SH-SY5Y (cell line): ENCODE measurements at regions not wholly inside any gene's neighbourhood (a gene's known extent, or its start where the extent isn't known, plus 50 kb on each side); places are given as distances from the start of the nearest gene placed in this dataset.

Experiments used
- GATA2 ChIP-seq: IDR thresholded peaks from 2 replicates; pipeline ENCODE4 v1.6.1; 2011; ENCODE audit warnings: mild to moderate bottlenecking, low read depth, low read length
- GATA3 ChIP-seq: IDR thresholded peaks from 2 replicates; pipeline ENCODE4 v1.6.1; 2011; ENCODE audit warnings: low read depth, mild to moderate bottlenecking, low read length, moderate library complexity

DNA sequence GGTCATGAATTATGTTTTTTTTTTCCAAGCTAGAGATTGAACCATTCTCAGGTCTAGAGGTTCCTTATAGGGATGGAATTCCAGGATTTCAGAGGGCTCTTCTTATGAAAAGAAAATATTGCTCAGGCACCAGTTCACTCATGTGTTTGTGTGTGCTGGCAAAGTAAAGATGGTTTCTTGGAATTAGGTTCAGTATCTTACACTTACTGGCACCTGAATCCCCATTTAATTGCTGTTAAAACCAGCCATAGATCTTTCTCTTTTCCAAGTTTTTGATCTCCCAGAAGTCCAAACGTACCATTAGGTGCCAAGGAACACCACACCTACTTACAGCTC lies 508.4 kb downstream of the CDH26 start:
- no peak for TF ChIP-seq GATA3

GRCh38 chr20:60467078-60467477 lies 508.9 kb downstream of the CDH26 start:
- TF ChIP-seq GATA3 (no peak), GATA2 (no peak)

GRCh38 chr20:60467771-60468170 lies 509.5 kb downstream of the CDH26 start:
- TF ChIP-seq GATA2 (no peak), GATA3 (no peak)

- no peak for TF ChIP-seq GATA3
- TF ChIP-seq GATA2: no peak
These were observed 511.6 kb downstream of the CDH26 start for GRCh38 chr20:60469829-60470228.

DNA sequence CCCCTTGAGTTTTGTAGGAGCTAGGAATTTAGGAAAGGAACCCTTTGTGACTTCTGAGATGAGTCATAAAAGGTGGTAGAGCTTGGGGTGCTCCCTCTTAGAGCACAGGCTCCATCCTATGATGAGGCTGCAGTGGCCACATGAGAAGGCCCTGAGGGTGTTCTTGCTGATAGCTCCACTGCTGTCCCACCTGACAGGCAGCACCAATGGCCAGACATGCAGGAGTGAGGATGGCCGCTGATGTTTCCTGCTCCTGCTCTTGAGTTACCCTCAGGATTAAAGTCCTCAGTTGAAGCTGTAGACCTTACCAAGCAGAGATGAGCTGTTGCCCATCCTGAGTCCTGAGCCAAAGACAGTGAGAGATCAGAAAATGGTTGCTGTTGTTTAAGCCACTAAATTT lies 512.1 kb downstream of the CDH26 start:
- no peak for TF ChIP-seq GATA3
- no peak for TF ChIP-seq GATA2

DNA sequence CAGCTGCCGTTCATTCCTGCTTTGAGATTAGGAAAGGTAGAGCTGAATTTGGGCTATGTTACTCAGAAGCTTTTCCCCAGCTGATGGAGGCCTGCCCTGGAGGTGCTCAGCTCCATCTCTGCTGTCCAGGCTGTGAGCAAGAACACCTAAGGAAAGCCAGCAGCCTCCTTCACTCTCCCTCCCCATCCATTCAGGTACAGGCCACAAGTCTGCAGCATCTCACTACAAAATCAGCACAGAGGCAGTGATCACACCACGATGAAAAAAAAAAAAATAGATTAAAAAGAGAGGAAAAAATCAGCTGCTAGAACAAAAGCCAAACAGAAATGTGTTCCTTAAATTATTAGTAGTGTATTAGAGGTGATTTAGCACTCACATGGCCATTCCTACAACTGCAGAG lies 515.0 kb downstream of the CDH26 start:
- TF ChIP-seq GATA2: no peak
- TF ChIP-seq GATA3: no peak

DNA sequence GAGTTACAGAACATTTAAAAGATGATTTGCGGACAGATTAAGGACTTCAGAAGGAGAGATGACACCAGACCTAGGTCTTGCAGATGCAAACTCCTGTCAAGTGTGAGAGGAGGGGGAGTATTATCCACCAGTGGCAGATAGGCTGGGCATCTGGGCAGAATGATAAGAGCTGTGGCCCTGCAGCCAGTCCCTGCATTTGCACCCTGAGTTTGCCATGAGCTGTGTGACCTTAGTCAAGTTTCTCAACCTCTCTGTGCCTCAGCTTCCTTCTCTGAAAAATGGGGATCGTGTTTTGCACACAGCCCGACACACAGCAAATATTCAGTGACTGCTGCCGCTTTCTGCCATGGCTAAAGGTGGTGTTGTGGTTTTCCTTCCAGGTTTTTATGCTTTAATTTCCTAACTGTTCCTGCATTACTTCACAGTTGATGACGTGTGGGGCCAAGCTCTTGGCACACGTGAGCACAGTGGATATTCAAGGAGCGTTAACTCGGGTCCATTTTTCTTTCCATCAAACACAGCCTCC lies 516.2 kb downstream of the CDH26 start:
- TF ChIP-seq GATA2 (no peak), GATA3 (no peak)

GRCh38 chr20:60476045-60476444 lies 517.8 kb downstream of the CDH26 start:
- no peak for TF ChIP-seq GATA2
- TF ChIP-seq GATA3: no peak

DNA sequence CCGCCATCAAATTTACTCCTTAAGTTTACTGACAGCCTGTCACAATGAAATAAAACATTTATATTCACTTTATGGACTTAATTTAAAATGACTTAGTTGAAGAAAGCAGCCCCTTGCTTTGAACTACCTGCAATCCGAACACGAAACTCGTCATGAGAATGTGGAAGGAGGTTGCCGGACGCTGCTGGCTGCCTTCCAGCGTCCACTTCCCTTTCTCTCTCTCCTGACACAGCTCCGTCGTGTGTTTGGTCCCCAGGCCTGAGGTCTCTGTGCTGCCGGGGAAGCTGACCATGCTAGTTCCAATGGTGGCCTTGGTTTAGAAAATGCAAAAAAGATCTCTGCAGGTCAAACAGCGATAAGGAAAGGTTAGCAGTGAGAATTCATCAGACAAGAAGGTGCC lies 519.7 kb downstream of the CDH26 start:
- TF ChIP-seq GATA3 (no peak), GATA2 (no peak)

DNA sequence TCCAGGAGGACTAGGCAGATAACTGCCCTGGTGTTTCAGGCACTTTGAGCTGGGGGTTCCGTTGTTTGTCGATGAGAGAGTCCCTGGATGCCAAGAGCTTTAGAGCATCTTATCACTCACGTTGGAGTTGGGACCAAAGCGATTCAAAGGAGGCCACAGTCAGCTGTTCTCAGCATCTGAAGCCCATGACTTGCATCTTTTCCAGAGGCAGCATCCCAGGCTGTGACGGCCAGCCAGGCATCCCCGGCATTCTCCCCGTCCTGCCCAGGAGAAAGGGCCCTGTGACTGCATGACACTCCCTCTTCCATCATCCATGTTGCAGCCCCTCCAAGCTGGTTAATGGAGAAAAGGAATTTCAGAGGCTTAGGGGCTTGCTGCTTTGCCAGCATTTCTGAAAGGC lies 520.3 kb downstream of the CDH26 start:
- TF ChIP-seq GATA3 (no peak), GATA2 (no peak)

DNA sequence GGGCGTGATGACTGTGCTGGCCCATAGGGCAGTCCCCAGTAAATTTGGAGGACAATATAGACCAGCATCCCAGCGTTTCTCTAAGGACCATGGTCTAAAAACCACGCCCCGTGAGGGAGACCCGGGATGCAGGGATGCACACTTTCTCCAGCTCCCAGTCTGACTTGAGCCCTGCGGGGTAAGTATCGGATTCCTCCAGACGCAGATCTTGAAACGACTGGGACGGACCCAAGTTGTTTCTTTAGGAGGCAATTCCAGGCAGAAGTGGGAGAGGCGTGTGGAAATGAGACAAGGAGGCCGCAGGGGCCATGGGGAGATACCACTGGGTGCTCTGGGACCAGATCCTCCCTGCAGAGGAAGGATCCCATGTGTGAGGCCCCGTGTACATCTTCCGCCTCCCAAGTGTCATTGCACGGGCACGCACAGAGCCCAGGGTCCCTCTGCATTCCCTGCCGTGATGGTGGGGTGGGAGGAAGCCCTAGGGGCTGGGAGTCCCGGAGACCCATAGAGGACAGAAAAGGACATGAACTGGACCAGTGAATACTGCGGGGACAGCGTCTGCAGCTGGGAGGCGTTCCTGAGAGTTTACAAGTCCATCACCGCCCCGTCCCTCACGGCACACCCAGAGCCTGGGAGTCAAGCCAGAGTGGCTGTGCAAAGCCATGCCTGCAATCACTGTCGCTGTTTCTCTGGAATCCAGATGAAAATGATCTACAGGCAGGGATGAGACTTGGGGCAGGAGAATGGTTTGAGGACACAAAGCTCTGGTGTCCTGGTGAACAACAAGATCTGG lies 522.9 kb downstream of the CDH26 start:
- no peak for TF ChIP-seq GATA3
- no peak for TF ChIP-seq GATA2

GRCh38 chr20:60481743-60482133 lies 523.5 kb downstream of the CDH26 start:
- TF ChIP-seq GATA3 (no peak), GATA2 (no peak)

- TF ChIP-seq GATA3 (no peak), GATA2 (no peak)
These were observed 524.2 kb downstream of the CDH26 start for GRCh38 chr20:60482221-60483008.

GRCh38 chr20:60483371-60483770 lies 525.1 kb downstream of the CDH26 start:
- no peak for TF ChIP-seq GATA2
- TF ChIP-seq GATA3: no peak

GRCh38 chr20:60484316-60484715 lies 526.1 kb downstream of the CDH26 start:
- TF ChIP-seq GATA3: no peak
- no peak for TF ChIP-seq GATA2
